ENCODE measurements at regions not wholly inside any gene's neighbourhood (a gene's known extent, or its start where the extent isn't known, plus 50 kb on each side); places are given as distances from the start of the nearest gene placed in this dataset.

DNA sequence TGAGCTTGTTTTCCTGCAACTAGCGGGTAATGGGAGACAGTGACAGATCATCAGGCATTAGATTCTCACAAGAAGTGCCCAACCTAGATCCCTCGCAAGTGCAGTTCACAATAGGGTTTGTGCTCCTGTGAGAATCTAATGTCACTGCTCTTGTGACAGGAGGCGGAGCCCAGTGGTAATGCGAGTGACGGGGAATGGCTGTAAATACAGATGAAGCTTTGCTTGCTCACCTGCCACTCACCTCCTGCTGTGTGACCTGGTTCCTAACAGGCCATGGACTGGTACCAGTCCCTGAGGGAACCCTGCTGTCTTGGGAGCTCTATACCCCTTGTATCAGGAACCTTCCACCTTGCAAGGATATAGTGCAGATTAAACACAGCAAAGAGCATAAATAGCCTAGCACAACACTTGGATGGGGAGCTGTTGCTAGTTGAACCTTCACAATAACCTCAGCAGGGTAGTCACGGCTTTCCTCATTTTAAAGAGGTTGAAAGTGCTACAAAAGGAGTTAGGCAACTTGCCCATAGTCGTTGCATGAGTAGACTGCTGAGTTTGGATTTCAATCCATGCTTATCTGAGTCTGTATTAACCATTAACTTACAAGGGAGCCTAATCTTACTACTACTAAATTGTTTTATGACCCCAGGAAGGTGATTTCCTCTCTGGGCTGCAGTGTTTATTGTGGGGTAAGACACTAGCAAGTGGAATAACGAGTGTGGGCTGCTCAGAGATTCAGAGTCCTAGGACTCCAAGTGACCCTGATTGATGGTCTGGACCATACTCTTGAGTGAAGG lies 156.6 kb upstream of the ZFHX3 start:
- TF ChIP-seq EZH2 (IDR thresholded peaks at IDR 0.05; ENCODE audit: borderline replicate concordance, low read length), result no peak
- TF ChIP-seq, protein P1, sequence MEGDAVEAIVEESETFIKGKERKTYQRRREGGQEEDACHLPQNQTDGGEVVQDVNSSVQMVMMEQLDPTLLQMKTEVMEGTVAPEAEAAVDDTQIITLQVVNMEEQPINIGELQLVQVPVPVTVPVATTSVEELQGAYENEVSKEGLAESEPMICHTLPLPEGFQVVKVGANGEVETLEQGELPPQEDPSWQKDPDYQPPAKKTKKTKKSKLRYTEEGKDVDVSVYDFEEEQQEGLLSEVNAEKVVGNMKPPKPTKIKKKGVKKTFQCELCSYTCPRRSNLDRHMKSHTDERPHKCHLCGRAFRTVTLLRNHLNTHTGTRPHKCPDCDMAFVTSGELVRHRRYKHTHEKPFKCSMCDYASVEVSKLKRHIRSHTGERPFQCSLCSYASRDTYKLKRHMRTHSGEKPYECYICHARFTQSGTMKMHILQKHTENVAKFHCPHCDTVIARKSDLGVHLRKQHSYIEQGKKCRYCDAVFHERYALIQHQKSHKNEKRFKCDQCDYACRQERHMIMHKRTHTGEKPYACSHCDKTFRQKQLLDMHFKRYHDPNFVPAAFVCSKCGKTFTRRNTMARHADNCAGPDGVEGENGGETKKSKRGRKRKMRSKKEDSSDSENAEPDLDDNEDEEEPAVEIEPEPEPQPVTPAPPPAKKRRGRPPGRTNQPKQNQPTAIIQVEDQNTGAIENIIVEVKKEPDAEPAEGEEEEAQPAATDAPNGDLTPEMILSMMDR (conservative IDR thresholded peaks at IDR 0.05 in 1 of 2, IDR thresholded peaks at IDR 0.05 in 1 of 2; ENCODE audit: extremely low read depth in 1 of 2, insufficient read depth in 1 of 2, low read depth in 1 of 2, low read length in 2 of 2), result no peak

All from mammary epithelial cell (primary cell).